Skeletal muscle satellite cell (primary cell): ENCODE measurements at regions not wholly inside any gene's neighbourhood (a gene's known extent, or its start where the extent isn't known, plus 50 kb on each side); places are given as distances from the start of the nearest gene placed in this dataset.

Experiments
- H3K27me3 ChIP-seq: 2 replicates; pipeline ENCODE4 v1.7.0; 2013; ENCODE audit warnings: low read length; ENCODE audit not compliant: control insufficient read depth, insufficient read depth
- H3K36me3 ChIP-seq: 2 replicates; pipeline ENCODE4 v1.7.0; 2013; ENCODE audit warnings: mild to moderate bottlenecking, control low read depth, low read length; ENCODE audit not compliant: insufficient read depth
- H3K4me1 ChIP-seq: 2 replicates; pipeline ENCODE4 v1.7.0; 2013; ENCODE audit warnings: low read length; ENCODE audit not compliant: control insufficient read depth, insufficient read depth
- H3K4me2 ChIP-seq: 2 replicates; pipeline ENCODE4 v1.7.0; 2013; ENCODE audit warnings: mild to moderate bottlenecking, low read length
- H3K4me3 ChIP-seq: 2 replicates; pipeline ENCODE4 v1.7.0; 2013; ENCODE audit warnings: low read length
- H3K9ac ChIP-seq: 2 replicates; pipeline ENCODE4 v1.7.0; 2013; ENCODE audit warnings: mild to moderate bottlenecking, low read depth, low read length, moderate library complexity
- H3K9me3 ChIP-seq: replicated peaks from 2 replicates; pipeline ENCODE4 v1.7.0; 2013; ENCODE audit warnings: mild to moderate bottlenecking, control low read depth, low read length

DNA sequence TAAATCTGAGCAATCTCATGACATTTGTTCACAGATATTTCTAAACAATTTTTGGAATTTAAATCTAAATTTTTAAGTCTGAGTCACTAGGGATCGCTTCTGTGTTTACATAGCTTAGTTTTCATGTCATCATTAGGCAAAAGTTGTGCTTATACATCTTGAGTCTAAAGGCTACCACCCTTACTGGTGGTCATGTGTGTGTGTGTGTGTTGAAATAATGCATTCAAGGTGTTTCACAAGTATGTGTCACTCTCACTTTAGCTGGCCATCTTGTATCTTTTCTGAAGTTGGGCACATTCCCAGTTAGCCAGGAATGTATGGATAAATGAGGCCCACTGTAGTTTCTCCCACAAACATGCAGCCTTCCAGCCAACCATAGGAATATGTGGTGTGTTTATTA is 1162.5 kb upstream of the PRMT6 start:
- no peaks in the 10 kb centered on the region for H3K4me1 ChIP-seq
- H3K4me2 ChIP-seq, result no peak overlapping the region
- H3K27me3 ChIP-seq, result no peaks in the 10 kb centered on the region
- no peak overlapping the region for H3K4me3 ChIP-seq
- no peaks in the 10 kb centered on the region for H3K36me3 ChIP-seq
- H3K9me3 ChIP-seq, result no peaks in the 10 kb centered on the region
- H3K9ac ChIP-seq, result no peak overlapping the region

DNA sequence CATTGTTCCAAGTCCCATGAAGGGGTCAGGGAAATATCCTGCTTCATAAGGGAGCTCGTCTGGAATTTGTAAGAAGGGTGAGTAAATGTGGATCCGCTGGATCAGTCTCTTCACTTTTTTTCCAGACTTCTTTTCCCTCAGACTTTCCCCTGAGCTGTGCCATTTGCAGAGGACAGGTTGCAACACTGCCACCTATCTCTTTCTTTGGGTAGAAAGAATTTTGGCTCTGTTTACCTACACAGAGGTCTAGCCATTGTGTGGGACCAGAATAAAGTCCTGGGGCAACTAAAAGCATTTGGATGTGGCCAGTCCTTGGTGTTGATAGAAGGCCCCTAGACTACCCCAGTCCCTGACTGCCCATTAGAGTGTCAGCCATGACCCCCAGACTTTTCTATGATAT is 1146.7 kb upstream of the PRMT6 start:
- Histone ChIP-seq H3K4me2 (no peak overlapping the region), H3K4me1 (no peaks in the 10 kb centered on the region), H3K4me3 (no peak overlapping the region), H3K27me3 (no peaks in the 10 kb centered on the region), H3K9ac (no peak overlapping the region), H3K36me3 (no peaks in the 10 kb centered on the region), H3K9me3 (no peaks in the 10 kb centered on the region)

DNA sequence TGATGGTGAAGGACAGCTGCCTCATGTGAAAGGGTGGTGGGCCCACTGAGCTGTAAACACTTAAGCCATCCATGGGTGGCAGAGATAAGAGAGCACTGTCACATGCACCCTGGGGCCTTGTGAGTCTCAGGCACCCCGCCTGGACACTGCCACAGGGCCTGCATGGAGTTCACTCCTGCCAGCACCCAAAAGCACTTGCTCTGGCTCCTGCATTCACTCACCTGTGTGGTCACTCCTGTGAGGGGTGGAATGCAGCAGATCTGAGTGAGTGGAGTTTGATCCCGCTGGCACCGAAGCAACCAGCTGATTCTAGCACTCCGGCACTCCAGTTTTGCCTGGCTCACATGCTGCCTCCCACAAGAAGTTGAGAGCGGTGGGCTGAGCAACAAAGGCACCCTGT is 1142.1 kb upstream of the PRMT6 start:
- H3K9me3 ChIP-seq, result no peaks in the 10 kb centered on the region
- H3K36me3 ChIP-seq, result no peaks in the 10 kb centered on the region
- no peaks in the 10 kb centered on the region for H3K27me3 ChIP-seq
- no peak overlapping the region for H3K9ac ChIP-seq
- H3K4me2 ChIP-seq, result no peak overlapping the region
- H3K4me1 ChIP-seq, result no peaks in the 10 kb centered on the region
- no peak overlapping the region for H3K4me3 ChIP-seq

DNA sequence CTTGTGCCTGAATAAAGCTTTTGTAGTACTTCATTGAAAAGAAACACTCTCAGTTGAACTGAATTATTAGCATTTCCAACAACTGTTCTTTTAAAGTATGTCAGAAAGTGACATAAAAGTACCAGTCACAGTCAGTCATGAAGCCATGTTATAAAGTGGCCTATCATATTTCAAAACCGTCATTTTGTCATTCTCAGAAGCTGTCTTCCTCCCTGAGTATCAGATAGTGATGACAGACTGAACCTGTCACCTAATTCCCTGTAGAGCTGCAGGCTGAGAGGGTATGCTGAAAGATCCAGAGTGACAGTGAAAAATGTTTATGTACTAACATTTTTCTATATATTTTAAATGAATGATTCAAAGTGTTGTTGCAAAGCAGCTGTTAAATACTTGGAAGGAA is 1121.7 kb upstream of the PRMT6 start:
- no peak overlapping the region for H3K4me3 ChIP-seq
- H3K36me3 ChIP-seq, result no peaks in the 10 kb centered on the region
- H3K4me1 ChIP-seq, result no peaks in the 10 kb centered on the region
- H3K9ac ChIP-seq, result no peak overlapping the region
- H3K9me3 ChIP-seq, result no peaks in the 10 kb centered on the region
- H3K4me2 ChIP-seq, result no peak overlapping the region
- no peaks in the 10 kb centered on the region for H3K27me3 ChIP-seq

DNA sequence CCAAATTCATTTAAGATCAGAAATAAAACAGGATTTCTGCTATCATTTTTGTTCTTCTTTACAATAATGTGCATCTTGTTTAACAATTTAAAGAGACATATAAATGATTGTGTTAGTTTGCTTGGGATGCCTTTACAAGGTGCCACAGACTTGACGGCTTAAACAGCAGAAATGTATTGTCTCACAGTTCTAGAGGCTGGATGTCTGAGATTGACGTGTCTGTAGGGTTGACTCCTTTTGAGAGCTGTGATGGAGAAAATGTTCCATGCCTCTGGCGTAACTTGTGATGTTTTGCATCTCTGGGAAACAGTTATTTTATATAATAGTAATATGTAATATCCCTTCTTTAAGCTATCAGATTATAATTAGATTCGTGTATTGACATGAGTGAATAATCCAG is 1091.6 kb upstream of the PRMT6 start:
- Histone ChIP-seq H3K4me1 (no peaks in the 10 kb centered on the region), H3K4me3 (no peak overlapping the region), H3K9ac (no peak overlapping the region), H3K4me2 (no peak overlapping the region), H3K36me3 (no peaks in the 10 kb centered on the region), H3K9me3 (peaks cover 7% of the 10 kb centered on the region), H3K27me3 (no peaks in the 10 kb centered on the region)

DNA sequence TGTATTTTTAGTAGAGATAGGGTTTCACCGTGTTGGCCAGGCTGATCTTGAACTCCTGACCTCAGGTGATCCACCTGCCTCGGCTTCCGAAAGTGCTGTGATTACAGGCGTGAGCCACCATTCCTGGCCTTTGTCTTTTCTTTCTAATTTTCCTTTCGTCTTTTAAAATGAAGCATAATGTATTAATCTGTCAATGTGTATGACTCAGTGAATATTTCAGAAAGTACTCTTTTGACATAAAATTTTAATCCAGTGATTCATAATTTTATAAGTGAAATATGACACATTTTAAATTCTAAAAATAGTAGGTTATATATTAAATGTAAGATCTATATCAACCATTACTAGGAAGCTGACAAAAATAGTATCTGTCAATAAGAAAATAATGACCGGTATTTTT is 1059.0 kb upstream of the PRMT6 start:
- Histone ChIP-seq H3K27me3 (no peaks in the 10 kb centered on the region), H3K4me2 (no peak overlapping the region), H3K36me3 (no peaks in the 10 kb centered on the region), H3K9me3 (no peaks in the 10 kb centered on the region), H3K4me1 (no peaks in the 10 kb centered on the region), H3K4me3 (no peak overlapping the region), H3K9ac (no peak overlapping the region)

DNA sequence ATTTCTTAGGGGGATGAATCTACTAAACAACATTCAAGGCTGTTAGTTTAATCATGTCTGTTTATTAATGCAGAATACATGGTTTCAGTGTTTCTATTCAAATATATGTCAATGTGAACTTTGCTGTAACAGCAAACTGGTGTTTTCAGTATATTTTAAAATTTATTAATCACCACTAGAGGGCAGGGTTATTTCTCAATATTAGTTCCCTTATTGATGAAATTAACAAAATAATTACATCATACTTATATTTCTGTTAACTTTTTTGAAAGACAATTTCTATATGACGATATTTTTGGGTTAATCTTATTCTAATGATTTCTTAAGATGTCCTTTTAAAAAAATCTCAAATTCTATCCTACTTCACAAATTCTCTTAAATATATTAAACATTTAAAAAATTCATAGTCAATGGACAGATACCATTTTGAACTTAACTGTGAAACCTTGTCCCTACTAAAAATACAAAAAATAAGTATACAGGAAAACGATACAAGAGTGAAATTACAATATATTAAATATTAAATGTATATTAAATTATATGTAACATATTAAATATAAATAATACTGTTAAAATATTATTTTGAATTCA is 1034.1 kb upstream of the PRMT6 start:
- H3K9me3 ChIP-seq, result no peaks in the 10 kb centered on the region
- H3K4me1 ChIP-seq, result no peaks in the 10 kb centered on the region
- H3K9ac ChIP-seq, result no peak overlapping the region

DNA sequence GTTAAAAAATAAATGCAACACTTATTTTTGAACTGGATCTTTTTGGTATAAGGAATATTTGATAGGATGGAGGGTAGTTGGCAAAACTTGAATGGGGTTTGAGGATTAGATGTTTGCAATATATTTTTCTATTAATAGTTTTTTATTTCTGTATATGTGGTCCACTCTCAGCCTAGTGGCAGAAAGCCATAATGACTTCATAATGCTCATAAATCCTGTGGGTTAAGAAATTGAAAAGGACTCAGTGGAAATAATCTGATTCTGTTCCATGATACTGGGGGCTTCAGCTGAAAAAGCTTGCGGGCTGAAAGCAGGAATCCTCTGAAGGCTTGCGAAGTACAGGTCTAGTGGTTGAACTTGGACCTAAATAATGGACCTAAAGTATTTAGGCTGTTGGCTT is 1028.6 kb upstream of the PRMT6 start:
- Histone ChIP-seq H3K4me1 (no peaks in the 10 kb centered on the region), H3K36me3 (no peaks in the 10 kb centered on the region), H3K4me2 (no peak overlapping the region), H3K9ac (no peak overlapping the region), H3K4me3 (no peak overlapping the region), H3K27me3 (no peaks in the 10 kb centered on the region), H3K9me3 (no peaks in the 10 kb centered on the region)

More for the DNA sequence above, 1034.1 kb upstream of the PRMT6 start:
- H3K36me3 ChIP-seq, result no peaks in the 10 kb centered on the region
- no peaks in the 10 kb centered on the region for H3K27me3 ChIP-seq
- H3K4me2 ChIP-seq, result no peak overlapping the region
- H3K4me3 ChIP-seq, result no peak overlapping the region

DNA sequence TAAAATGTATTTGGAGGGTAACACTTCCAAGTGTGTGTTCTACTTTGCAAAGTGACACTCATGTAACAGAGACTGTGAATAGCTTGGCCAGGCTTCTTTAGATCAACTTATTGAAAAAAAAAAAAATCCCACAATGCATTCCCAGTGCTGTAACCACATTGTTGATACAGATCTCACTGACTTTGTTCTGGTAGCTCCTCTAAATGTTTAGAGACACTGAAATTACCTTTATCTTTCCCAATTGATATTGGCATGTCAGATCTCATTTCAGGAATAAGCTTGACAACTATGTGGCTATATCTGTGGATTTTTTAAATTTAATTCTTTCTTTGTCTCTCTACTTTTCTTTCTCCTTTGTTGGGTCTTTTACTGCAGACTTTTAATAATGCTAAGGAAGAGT is 1018.9 kb upstream of the PRMT6 start:
- no peak overlapping the region for H3K4me3 ChIP-seq
- H3K9ac ChIP-seq, result no peak overlapping the region
- H3K9me3 ChIP-seq, result no peaks in the 10 kb centered on the region
- no peak overlapping the region for H3K4me2 ChIP-seq
- H3K36me3 ChIP-seq, result no peaks in the 10 kb centered on the region
- H3K4me1 ChIP-seq, result no peaks in the 10 kb centered on the region
- no peaks in the 10 kb centered on the region for H3K27me3 ChIP-seq

DNA sequence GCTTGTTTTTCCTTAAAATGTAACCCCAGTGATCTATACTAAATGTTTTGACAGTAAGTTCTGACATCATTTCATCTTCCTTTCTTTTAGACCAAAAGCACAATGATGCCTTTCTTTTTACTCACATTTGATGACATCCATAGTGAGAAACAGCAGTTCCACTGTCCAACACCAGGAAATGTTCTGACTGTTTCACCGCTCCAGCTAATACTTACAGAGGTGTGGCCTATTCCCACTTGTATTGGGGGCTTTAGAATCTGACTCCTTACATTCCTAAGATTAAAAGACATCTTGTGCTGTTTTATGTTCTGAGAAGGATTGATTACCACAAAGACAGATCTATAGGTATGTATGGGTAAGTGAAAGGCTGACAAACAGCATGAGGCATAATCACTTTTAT is 1018.2 kb upstream of the PRMT6 start:
- Histone ChIP-seq H3K36me3 (no peaks in the 10 kb centered on the region), H3K9me3 (no peaks in the 10 kb centered on the region), H3K4me3 (no peak overlapping the region), H3K4me1 (no peaks in the 10 kb centered on the region), H3K27me3 (no peaks in the 10 kb centered on the region), H3K9ac (no peak overlapping the region), H3K4me2 (no peak overlapping the region)

DNA sequence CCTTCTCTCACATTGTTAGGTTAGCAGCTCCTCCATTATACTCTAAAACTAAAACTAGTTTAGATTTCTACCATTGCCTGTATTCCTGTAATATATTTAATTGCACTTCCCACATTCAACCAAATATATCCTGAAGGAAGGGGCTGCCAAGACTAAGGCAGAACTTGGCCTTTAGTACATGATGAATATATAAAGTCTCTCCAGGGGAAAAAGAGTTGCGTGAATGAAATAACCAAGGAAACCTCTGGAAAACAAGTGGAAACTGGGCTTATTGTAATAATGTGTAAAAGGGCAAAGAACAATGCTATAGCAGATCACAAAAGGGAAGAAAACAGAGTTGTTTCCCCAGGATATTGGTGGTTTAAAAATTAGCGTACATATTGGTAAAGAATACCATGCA is 1012.5 kb upstream of the PRMT6 start:
- Histone ChIP-seq H3K9me3 (no peaks in the 10 kb centered on the region), H3K4me3 (no peak overlapping the region), H3K4me1 (no peaks in the 10 kb centered on the region), H3K9ac (no peak overlapping the region), H3K36me3 (no peaks in the 10 kb centered on the region), H3K27me3 (no peaks in the 10 kb centered on the region), H3K4me2 (no peak overlapping the region)

DNA sequence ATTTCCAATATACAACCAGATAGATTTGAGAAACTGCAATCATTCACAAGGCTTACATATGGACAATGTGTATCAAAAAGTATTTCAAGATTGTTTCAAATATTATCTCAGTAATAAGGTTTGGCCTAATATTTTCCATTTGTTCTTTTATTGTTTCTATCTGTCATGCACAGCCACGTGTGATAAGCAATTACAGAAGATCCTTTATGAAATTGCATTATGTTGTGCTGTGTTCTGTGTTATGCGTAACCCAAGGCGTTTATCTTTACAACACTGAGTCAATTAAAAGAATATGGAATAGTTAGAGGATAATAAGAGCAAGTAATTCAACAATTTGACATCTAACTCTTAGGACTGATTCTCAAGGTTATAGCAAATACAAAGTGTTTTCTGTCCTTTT is 1009.3 kb upstream of the PRMT6 start:
- no peak overlapping the region for H3K9ac ChIP-seq
- no peaks in the 10 kb centered on the region for H3K27me3 ChIP-seq
- H3K36me3 ChIP-seq, result no peaks in the 10 kb centered on the region
- H3K9me3 ChIP-seq, result peaks cover 6% of the 10 kb centered on the region
- H3K4me2 ChIP-seq, result no peak overlapping the region
- H3K4me3 ChIP-seq, result no peak overlapping the region
- H3K4me1 ChIP-seq, result no peaks in the 10 kb centered on the region
